ENCODE measurements at regions not wholly inside any gene's neighbourhood (a gene's known extent, or its start where the extent isn't known, plus 50 kb on each side); places are given as distances from the start of the nearest gene placed in this dataset.

DNA sequence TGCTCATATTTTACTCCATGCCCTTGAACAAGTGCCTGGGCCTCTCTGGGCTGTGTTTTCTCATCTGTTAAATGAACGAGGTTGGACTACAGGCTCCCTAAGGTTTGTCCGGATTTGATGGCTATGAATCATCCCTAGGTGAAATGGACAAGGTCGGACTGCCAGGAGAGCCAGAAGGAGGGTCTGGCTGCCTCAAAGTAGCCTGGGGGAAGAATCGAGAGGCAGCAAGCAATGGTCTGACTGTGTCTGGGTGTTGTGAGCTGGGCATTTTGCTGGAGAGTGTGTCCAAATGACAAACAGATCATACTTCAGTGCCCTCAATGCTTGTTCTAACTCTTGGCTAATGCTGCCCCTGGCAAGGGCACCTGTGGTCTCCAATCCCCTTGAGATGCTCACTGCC is 730.9 kb downstream of the PTPRU start:
- no peak overlapping the region for H3K27ac ChIP-seq (ENCODE audit: low read length)
- peaks cover 4 to 7% of the 10 kb centered on the region in 2 donors for H3K9me3 ChIP-seq (ENCODE audit: control insufficient read depth in 2 of 2, low read length in 2 of 2)
- no peak overlapping the region for H3K4me3 ChIP-seq (ENCODE audit: low read length in 2 of 2)
- H3K9ac ChIP-seq (ENCODE audit: low read length in 2 of 2): no peak overlapping the region
- no peaks in the 10 kb centered on the region for H3K36me3 ChIP-seq (ENCODE audit: control insufficient read depth in 2 of 2, insufficient read depth in 2 of 2, low read length in 2 of 2)
- no peaks in the 10 kb centered on the region for H3K4me1 ChIP-seq (ENCODE audit: control insufficient read depth, insufficient read depth, low read length)
- H3K27me3 ChIP-seq (ENCODE audit: control insufficient read depth in 1 of 2, insufficient read depth in 2 of 2, low read length in 2 of 2): peaks cover 3 to 22% of the 10 kb centered on the region in 2 donors

DNA sequence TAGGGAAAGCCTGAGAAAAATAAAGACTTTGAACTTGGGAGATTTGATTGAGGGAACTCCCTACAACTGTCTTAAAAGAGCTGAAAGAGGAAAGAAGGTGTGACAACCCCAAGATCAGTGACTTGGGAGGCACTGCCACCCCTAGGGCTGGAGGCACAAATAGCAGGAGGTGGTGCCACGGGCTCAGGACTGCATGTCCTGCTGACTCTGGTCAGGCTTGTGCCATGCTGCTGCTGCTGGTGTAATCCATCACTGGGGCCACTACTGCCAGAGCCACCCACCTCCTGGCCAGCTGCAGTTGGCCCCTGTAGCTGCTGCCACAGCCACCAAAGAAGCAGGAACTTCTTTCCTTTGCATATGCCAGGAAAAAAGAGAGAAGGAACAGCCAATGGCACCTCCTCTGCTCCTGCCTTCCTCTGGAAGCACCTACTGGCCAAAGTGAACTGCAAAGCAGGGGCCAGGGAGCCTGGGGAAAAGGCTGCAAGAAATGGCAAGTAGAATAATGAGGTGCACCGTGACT is 730.3 kb downstream of the PTPRU start:
- no peak overlapping the region for H3K9ac ChIP-seq (ENCODE audit: low read length in 2 of 2)
- no peaks in the 10 kb centered on the region for H3K36me3 ChIP-seq (ENCODE audit: control insufficient read depth in 2 of 2, insufficient read depth in 2 of 2, low read length in 2 of 2)
- H3K4me3 ChIP-seq (ENCODE audit: low read length in 2 of 2): no peak overlapping the region
- peaks cover 4 to 7% of the 10 kb centered on the region in 2 donors for H3K9me3 ChIP-seq (ENCODE audit: control insufficient read depth in 2 of 2, low read length in 2 of 2)
- H3K27ac ChIP-seq (ENCODE audit: low read length): no peak overlapping the region
- no peaks in the 10 kb centered on the region for H3K4me1 ChIP-seq (ENCODE audit: control insufficient read depth, insufficient read depth, low read length)
- H3K27me3 ChIP-seq (ENCODE audit: control insufficient read depth in 1 of 2, insufficient read depth in 2 of 2, low read length in 2 of 2): peaks cover 6 to 24% of the 10 kb centered on the region in 2 donors

DNA sequence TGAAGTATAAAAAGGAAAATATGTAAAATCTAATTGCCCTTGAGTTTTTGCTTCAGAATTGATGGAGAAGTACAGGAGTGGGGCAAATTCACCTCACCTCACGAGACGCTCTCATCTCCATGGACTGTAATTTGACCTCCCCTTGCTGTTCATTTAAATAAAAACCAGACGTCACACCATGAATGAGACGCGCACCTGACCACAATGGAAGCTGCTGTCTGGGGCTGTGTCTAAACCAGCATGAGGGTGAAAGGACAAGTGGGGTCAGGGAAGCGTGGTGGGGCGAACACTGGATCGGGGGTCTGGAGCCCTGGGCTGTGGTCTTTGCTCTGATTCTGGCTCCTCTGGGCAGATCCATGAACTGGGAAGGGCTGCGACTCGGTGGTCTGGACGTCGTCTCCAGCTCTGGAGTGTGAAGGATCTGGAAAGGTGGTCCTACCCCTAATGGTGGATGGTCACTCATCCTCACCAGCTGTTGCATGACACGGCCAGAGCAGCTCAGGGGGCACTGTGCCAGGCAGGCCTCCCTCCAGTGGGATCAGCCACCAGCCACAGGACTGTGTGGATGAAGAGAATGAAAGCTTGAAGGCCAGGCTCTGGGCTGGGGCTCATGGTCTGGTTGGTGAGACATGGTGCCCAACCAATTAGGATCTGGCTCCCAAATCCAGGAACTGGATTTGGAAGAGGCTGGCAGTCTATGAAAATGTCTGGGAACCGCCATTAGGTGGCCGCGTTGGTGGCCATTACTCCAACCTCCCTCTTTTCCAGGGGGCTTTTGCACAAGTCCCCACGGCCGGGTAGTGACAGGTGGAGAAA is 728.6 kb downstream of the PTPRU start:
- Histone ChIP-seq H3K9ac (ENCODE audit: low read length in 2 of 2) (no peak overlapping the region), H3K4me1 (ENCODE audit: control insufficient read depth, insufficient read depth, low read length) (no peaks in the 10 kb centered on the region), H3K27ac (ENCODE audit: low read length) (no peak overlapping the region), H3K36me3 (ENCODE audit: control insufficient read depth in 2 of 2, insufficient read depth in 2 of 2, low read length in 2 of 2) (no peaks in the 10 kb centered on the region), H3K9me3 (ENCODE audit: control insufficient read depth in 2 of 2, low read length in 2 of 2) (peaks cover 4 to 7% of the 10 kb centered on the region in 2 donors), H3K4me3 (ENCODE audit: low read length in 2 of 2) (no peak overlapping the region), H3K27me3 (ENCODE audit: control insufficient read depth in 1 of 2, insufficient read depth in 2 of 2, low read length in 2 of 2) (peaks cover 9 to 31% of the 10 kb centered on the region in 2 donors)

DNA sequence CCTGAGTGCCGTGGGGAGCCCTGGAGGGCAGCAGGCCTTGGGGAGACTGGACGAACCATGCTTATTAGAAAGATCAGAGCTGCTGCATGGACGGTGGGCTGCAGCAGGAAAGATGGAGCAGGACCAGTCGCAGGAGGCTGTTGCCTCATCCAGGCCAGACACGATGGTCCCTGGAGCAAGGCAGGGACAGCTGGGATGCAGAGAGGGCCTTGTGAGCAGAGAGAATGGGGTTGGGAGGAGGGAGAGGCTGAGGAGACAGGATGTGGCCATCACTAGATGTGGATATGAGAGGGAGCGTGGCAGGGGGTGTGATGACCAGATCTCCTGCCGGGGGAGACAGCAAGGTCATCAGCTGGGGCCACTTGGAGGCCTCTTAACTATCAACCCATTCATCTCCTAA is 727.6 kb downstream of the PTPRU start:
- Histone ChIP-seq H3K9ac (ENCODE audit: low read length in 2 of 2) (no peak overlapping the region), H3K27me3 (ENCODE audit: control insufficient read depth in 1 of 2, insufficient read depth in 2 of 2, low read length in 2 of 2) (peaks cover 6 to 30% of the 10 kb centered on the region in 2 donors), H3K9me3 (ENCODE audit: control insufficient read depth in 2 of 2, low read length in 2 of 2) (peaks cover under 1% of the 10 kb centered on the region in 2 donors), H3K4me1 (ENCODE audit: control insufficient read depth, insufficient read depth, low read length) (no peaks in the 10 kb centered on the region), H3K27ac (ENCODE audit: low read length) (no peak overlapping the region), H3K36me3 (ENCODE audit: control insufficient read depth in 2 of 2, insufficient read depth in 2 of 2, low read length in 2 of 2) (no peaks in the 10 kb centered on the region), H3K4me3 (ENCODE audit: low read length in 2 of 2) (no peak overlapping the region)

DNA sequence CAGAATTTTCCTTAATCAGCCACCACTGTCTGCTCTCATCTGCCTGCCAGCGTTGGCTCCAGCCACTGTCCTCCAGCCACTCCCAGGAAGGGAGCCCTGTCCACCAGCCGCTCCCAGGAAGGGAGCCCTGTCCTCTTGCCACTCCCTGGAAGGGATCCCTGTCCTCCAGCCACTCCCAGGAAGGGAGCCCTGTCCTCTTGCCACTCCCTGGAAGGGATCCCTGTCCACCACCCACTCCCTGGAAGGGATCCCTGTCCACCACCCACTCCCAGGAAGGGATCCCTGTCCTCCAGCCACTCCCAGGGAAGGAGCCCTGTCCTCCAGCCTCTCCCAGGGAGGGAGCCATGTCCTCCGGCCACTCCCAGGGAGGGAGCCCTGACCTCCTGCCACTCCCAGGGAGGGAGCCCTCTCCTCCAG is 726.5 kb downstream of the PTPRU start:
- no peaks in the 10 kb centered on the region for H3K36me3 ChIP-seq (ENCODE audit: control insufficient read depth in 2 of 2, insufficient read depth in 2 of 2, low read length in 2 of 2)
- no peaks in the 10 kb centered on the region for H3K4me1 ChIP-seq (ENCODE audit: control insufficient read depth, insufficient read depth, low read length)
- no peak overlapping the region for H3K9ac ChIP-seq (ENCODE audit: low read length in 2 of 2)
- no peak overlapping the region for H3K4me3 ChIP-seq (ENCODE audit: low read length in 2 of 2)
- H3K9me3 ChIP-seq (ENCODE audit: control insufficient read depth in 2 of 2, low read length in 2 of 2): no peaks in the 10 kb centered on the region
- H3K27ac ChIP-seq (ENCODE audit: low read length): no peak overlapping the region
- peaks cover 6 to 30% of the 10 kb centered on the region in 2 donors for H3K27me3 ChIP-seq (ENCODE audit: control insufficient read depth in 1 of 2, insufficient read depth in 2 of 2, low read length in 2 of 2)

DNA sequence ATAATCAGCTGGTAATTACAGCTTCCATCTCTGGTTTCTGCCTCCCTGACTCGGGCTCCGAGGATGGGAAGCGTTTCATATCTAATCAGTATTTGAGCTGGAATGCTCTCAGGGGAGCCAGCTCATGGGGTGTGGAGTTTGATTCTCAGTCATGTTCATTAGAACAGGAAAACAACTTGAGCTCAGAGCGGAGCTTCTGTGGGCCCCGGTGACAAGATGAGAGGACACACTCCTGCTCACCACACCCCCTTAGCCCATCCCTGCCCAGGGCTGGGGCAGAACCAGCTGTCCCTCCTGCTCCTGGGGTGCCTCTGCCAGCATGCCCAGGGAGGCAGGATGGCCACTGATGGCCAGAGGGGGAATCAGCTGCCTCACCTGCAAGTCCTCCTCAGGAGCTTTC is 726.0 kb downstream of the PTPRU start:
- Histone ChIP-seq H3K4me1 (ENCODE audit: control insufficient read depth, insufficient read depth, low read length) (no peaks in the 10 kb centered on the region), H3K4me3 (ENCODE audit: low read length in 2 of 2) (no peak overlapping the region), H3K27me3 (ENCODE audit: control insufficient read depth in 1 of 2, insufficient read depth in 2 of 2, low read length in 2 of 2) (peaks cover 6 to 27% of the 10 kb centered on the region in 2 donors), H3K36me3 (ENCODE audit: control insufficient read depth in 2 of 2, insufficient read depth in 2 of 2, low read length in 2 of 2) (no peaks in the 10 kb centered on the region), H3K9me3 (ENCODE audit: control insufficient read depth in 2 of 2, low read length in 2 of 2) (no peaks in the 10 kb centered on the region), H3K27ac (ENCODE audit: low read length) (no peak overlapping the region), H3K9ac (ENCODE audit: low read length in 2 of 2) (no peak overlapping the region)

DNA sequence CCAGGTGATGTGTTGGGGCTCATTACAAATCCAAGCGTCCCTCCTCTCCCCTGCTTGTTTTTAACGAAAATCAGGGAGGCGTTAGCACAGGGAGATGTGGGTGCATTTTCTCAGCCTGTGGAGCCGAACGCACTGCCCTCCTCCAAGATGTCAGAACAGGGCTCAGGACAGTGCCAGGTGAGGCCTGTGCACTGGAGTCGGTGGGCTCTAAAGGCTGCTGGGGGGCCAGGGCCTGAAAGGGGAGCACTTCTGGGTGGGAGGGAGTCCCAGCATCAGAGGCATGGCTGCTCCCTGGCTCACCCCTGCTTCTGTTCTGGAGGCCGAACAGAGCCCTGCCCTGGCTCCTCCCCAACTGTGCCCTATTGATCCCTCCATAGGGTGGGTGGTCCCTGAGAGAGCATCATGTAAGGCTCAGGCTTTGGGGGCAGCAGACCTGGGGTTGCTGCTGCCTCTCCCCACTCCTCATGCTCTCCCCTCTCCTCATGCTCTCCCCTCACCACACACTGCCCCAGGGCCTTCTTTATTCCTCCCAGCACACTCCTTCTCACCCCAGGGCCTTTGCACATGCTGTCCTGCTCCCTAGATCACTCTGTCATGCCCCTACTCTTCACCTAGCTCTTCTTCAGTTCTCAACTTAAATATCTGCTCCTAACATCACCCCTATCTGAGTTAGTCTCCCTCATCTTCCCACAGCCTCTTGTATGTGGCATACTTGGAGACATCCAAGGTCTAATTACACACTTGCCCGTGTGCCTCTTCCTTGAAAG is 725.2 kb downstream of the PTPRU start:
- Histone ChIP-seq H3K4me3 (ENCODE audit: low read length in 2 of 2) (no peak overlapping the region), H3K4me1 (ENCODE audit: control insufficient read depth, insufficient read depth, low read length) (no peaks in the 10 kb centered on the region), H3K27ac (ENCODE audit: low read length) (no peak overlapping the region), H3K9ac (ENCODE audit: low read length in 2 of 2) (no peak overlapping the region), H3K36me3 (ENCODE audit: control insufficient read depth in 2 of 2, insufficient read depth in 2 of 2, low read length in 2 of 2) (no peaks in the 10 kb centered on the region), H3K9me3 (ENCODE audit: control insufficient read depth in 2 of 2, low read length in 2 of 2) (no peaks in the 10 kb centered on the region), H3K27me3 (ENCODE audit: control insufficient read depth in 1 of 2, insufficient read depth in 2 of 2, low read length in 2 of 2) (peaks cover 6 to 26% of the 10 kb centered on the region in 2 donors)

DNA sequence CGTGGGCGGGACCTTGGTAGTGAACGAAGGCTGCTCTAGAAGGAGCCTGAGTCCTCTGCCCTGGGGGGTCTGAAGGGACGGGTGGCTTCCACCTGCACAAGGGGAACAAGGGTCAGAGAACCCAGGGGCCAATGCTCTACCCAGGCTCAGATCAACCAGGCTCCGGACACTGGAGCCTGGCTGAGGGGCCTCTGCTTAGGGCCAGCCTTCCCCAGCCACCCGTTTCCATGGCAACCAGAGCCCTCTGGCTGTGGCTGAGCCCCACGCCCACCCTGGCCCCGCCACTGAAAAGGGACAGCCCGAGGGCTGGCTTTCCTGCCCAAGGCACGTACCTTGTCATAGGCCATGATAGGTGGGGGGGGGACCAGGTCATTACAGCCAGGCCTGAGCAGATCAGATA is 724.6 kb downstream of the PTPRU start:
- Histone ChIP-seq H3K27ac (ENCODE audit: low read length) (no peak overlapping the region), H3K36me3 (ENCODE audit: control insufficient read depth in 2 of 2, insufficient read depth in 2 of 2, low read length in 2 of 2) (no peaks in the 10 kb centered on the region), H3K9me3 (ENCODE audit: control insufficient read depth in 2 of 2, low read length in 2 of 2) (peaks cover 0 to under 1% of the 10 kb centered on the region in 2 donors), H3K4me1 (ENCODE audit: control insufficient read depth, insufficient read depth, low read length) (no peaks in the 10 kb centered on the region), H3K9ac (ENCODE audit: low read length in 2 of 2) (no peak overlapping the region), H3K27me3 (ENCODE audit: control insufficient read depth in 1 of 2, insufficient read depth in 2 of 2, low read length in 2 of 2) (peaks cover 6 to 21% of the 10 kb centered on the region in 2 donors), H3K4me3 (ENCODE audit: low read length in 2 of 2) (no peak overlapping the region)

DNA sequence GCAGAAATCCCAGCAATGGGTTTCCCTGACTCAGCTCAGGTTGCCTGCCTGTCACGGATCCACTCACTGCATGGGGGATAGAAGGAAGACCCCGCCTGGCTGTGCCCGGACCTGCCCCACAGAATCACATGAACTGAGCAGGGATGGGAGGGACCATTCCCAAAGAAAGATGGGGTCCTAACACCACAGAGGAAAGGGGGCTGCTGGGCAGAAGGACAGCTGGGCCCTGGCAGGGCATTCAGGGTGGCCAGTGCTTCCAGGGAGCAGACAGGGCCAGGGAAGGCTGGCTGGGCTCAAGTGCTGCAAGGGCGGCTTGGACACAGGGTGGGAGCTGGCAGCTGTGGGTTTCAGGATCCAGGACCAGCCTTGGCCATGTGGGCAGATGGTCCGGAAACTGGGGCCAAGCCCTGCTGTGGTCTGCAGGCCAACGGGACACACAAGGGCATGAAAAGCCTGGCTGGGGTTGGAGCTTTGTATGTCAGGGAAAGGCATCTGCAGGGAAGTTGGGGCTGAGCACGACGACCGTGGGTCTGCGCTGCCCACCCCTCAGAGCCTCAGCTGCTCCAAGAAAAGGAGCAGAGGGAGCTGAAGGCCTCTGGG is 723.9 kb downstream of the PTPRU start:
- H3K9ac ChIP-seq (ENCODE audit: low read length in 2 of 2): no peak overlapping the region
- H3K4me3 ChIP-seq (ENCODE audit: low read length in 2 of 2): no peak overlapping the region
- H3K36me3 ChIP-seq (ENCODE audit: control insufficient read depth in 2 of 2, insufficient read depth in 2 of 2, low read length in 2 of 2): no peaks in the 10 kb centered on the region
- H3K4me1 ChIP-seq (ENCODE audit: control insufficient read depth, insufficient read depth, low read length): no peaks in the 10 kb centered on the region
- H3K9me3 ChIP-seq (ENCODE audit: control insufficient read depth in 2 of 2, low read length in 2 of 2): peaks cover 0 to 4% of the 10 kb centered on the region in 2 donors
- peaks cover 6 to 20% of the 10 kb centered on the region in 2 donors for H3K27me3 ChIP-seq (ENCODE audit: control insufficient read depth in 1 of 2, insufficient read depth in 2 of 2, low read length in 2 of 2)
- no peak overlapping the region for H3K27ac ChIP-seq (ENCODE audit: low read length)

DNA sequence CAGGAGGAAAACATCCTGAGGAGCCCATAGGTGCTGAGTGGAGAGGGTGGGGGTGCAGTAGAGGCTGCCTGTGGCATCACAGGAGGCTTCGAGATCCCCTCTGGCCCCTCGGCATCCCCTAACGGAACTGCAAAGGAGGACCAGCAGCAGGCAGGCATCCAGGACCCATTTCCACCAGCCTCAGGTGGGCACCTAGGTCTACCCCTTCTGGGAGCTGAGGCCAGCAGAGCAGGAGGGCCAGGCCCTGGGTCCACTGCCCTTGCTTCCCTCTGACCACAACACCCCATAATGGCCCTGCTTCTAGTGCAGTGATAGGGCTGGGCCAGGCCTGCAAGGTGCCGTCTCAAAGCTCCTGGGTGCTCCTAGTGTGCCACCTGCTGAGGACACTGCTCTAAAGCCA is 723.0 kb downstream of the PTPRU start:
- Histone ChIP-seq H3K4me1 (ENCODE audit: control insufficient read depth, insufficient read depth, low read length) (no peaks in the 10 kb centered on the region), H3K4me3 (ENCODE audit: low read length in 2 of 2) (no peak overlapping the region), H3K36me3 (ENCODE audit: control insufficient read depth in 2 of 2, insufficient read depth in 2 of 2, low read length in 2 of 2) (no peaks in the 10 kb centered on the region), H3K9ac (ENCODE audit: low read length in 2 of 2) (no peak overlapping the region), H3K27ac (ENCODE audit: low read length) (no peak overlapping the region), H3K27me3 (ENCODE audit: control insufficient read depth in 1 of 2, insufficient read depth in 2 of 2, low read length in 2 of 2) (peaks cover 6 to 20% of the 10 kb centered on the region in 2 donors), H3K9me3 (ENCODE audit: control insufficient read depth in 2 of 2, low read length in 2 of 2) (peaks cover 0 to 4% of the 10 kb centered on the region in 2 donors)
